SK-N-SH (cell line): ENCODE measurements at regions not wholly inside any gene's neighbourhood (a gene's known extent, or its start where the extent isn't known, plus 50 kb on each side); places are given as distances from the start of the nearest gene placed in this dataset.

Source experiments
- CHD2 ChIP-seq: fragments of 150-350 bp; IDR thresholded peaks from 2 replicates; pipeline ENCODE4 v1.6.1; 2018; ENCODE audit warnings: low read length; ENCODE audit not compliant: partially characterized antibody
- EP300 ChIP-seq, 2 experiments: IDR thresholded peaks; 2 replicates each; pipeline versions ENCODE4 v1.4.0 to v1.6.1; 2012; ENCODE audit warnings: borderline replicate concordance in 1 of 2, low read depth in 1 of 2, low read length in 1 of 2
- EZH2phosphoT487 ChIP-seq: fragments of 200-600 bp; sonication (generic); IDR thresholded peaks from 2 replicates; pipeline ENCODE4 v1.6.1; 2017; ENCODE audit warnings: low read depth, mixed run types, mild to moderate bottlenecking, antibody characterized with exemption, moderate library complexity, borderline replicate concordance
- MXI1 ChIP-seq: IDR thresholded peaks from 2 replicates; pipeline ENCODE4 v1.6.1; 2012; ENCODE audit warnings: mild to moderate bottlenecking, low read depth, low read length, improper control_type of control experiment
- RAD21 ChIP-seq: IDR thresholded peaks from 2 replicates; pipeline ENCODE4 v1.6.1; 2012; ENCODE audit warnings: mild to moderate bottlenecking, low read length
- RCOR1 ChIP-seq: fragments of 150-350 bp; IDR thresholded peaks from 2 replicates; pipeline ENCODE4 v1.6.1; 2017; ENCODE audit warnings: antibody characterized with exemption, low read length
- RFX5 ChIP-seq: IDR thresholded peaks from 2 replicates; pipeline ENCODE4 v1.6.1; 2012; ENCODE audit warnings: mild to moderate bottlenecking, improper control_type of control experiment, low read length
- SIN3A ChIP-seq: IDR thresholded peaks from 2 replicates; pipeline ENCODE4 v1.6.1; 2012; ENCODE audit warnings: low read depth, mild to moderate bottlenecking, low read length, moderate library complexity, borderline replicate concordance
- TCF12 ChIP-seq: IDR thresholded peaks from 2 replicates; pipeline ENCODE4 v1.4.0; 2012
- YY1 ChIP-seq: IDR thresholded peaks from 2 replicates; pipeline ENCODE4 v1.4.0; 2012; ENCODE audit warnings: low read depth, mild to moderate bottlenecking
- TF ChIP-seq, protein P1 (sequence below): fragments of 200-600 bp; sonication (generic); IDR thresholded peaks from 2 replicates; pipeline ENCODE4 v1.6.1; 2017; ENCODE audit warnings: antibody characterized with exemption, mild to moderate bottlenecking, moderate library complexity
- TF ChIP-seq, protein P2 (sequence below): IDR thresholded peaks from 2 replicates; pipeline ENCODE4 v1.4.0; 2012; ENCODE audit warnings: low read depth

DNA sequence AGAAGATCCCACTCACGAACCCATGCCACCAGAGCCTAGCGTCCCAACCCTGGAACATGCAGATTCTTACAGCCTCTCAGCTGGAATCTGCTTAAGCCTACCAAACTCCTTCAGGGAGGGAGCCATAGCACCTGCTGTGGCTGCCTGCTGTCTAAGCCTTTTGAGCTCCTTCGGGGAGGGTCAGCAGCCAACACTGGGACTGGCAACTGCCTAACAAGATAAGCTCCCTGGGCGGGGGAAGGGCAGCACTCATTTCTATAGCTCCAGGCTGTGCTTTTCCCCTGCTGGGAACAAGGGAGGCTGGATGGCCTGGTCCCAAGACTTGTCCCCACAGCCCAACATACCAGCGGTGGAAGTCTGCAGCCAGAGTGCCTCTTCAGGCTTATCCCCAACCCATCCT is 199.1 kb upstream of the OR13F1 start:
- TF ChIP-seq, protein P1, sequence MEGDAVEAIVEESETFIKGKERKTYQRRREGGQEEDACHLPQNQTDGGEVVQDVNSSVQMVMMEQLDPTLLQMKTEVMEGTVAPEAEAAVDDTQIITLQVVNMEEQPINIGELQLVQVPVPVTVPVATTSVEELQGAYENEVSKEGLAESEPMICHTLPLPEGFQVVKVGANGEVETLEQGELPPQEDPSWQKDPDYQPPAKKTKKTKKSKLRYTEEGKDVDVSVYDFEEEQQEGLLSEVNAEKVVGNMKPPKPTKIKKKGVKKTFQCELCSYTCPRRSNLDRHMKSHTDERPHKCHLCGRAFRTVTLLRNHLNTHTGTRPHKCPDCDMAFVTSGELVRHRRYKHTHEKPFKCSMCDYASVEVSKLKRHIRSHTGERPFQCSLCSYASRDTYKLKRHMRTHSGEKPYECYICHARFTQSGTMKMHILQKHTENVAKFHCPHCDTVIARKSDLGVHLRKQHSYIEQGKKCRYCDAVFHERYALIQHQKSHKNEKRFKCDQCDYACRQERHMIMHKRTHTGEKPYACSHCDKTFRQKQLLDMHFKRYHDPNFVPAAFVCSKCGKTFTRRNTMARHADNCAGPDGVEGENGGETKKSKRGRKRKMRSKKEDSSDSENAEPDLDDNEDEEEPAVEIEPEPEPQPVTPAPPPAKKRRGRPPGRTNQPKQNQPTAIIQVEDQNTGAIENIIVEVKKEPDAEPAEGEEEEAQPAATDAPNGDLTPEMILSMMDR: no peak
- TF ChIP-seq RCOR1 (no peak), YY1 (no peak), EZH2phosphoT487 (no peak), MXI1 (no peak), RFX5 (no peak), RAD21 (no peak), SIN3A (no peak), EP300 (IDR thresholded peaks at IDR 0.05; ENCODE audit: borderline replicate concordance in 1 of 2, low read depth in 1 of 2, low read length in 1 of 2) (no peak), TCF12 (no peak), CHD2 (no peak)
- TF ChIP-seq, protein P2, sequence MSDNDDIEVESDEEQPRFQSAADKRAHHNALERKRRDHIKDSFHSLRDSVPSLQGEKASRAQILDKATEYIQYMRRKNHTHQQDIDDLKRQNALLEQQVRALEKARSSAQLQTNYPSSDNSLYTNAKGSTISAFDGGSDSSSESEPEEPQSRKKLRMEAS: no peak
